WTC11 (cell line): ENCODE measurements at regions not wholly inside any gene's neighbourhood (a gene's known extent, or its start where the extent isn't known, plus 50 kb on each side); places are given as distances from the start of the nearest gene placed in this dataset.

Experiments
- ATAC-seq: fragments of 200-7000 bp; cut with Tn5 transposase; 2 replicates; pipeline ENCODE4 v1.10.0; 2021; ENCODE audit warnings: mild to moderate bottlenecking, moderate library complexity
- CTCF ChIA-PET: fragments of 300-600 bp; sonication (Branson Sonifier 250); formaldehyde crosslinking; loops from one replicate; lab custom pipeline; 2021; ENCODE audit warnings: antibody characterized with exemption; lab: Charles Lee
- POLR2A ChIA-PET: fragments of 350-600 bp; sonication (Branson Sonifier 250); formaldehyde crosslinking; loops from one replicate; lab custom pipeline; 2021; ENCODE audit warnings: antibody characterized with exemption; lab: Charles Lee
- DNase-seq: peaks from one replicate; pipeline ENCODE4 v3.0.0; 2021; ENCODE audit warnings: low spot score
- H3K27ac Mint-ChIP-seq: 2 replicates; pipeline ENCODE4 v1.8.0; 2021; ENCODE audit warnings: mixed read lengths
- H3K27me3 Mint-ChIP-seq: 2 replicates; pipeline ENCODE4 v1.8.0; 2021; ENCODE audit warnings: low read depth, mild to moderate bottlenecking, moderate library complexity, mixed read lengths
- H3K36me3 Mint-ChIP-seq: 2 replicates; pipeline ENCODE4 v1.8.0; 2021; ENCODE audit warnings: mixed read lengths
- H3K4me1 Mint-ChIP-seq: 2 replicates; pipeline ENCODE4 v1.8.0; 2022; ENCODE audit warnings: mixed read lengths
- H3K4me3 Mint-ChIP-seq: 2 replicates; pipeline ENCODE4 v1.8.0; 2021; ENCODE audit warnings: mild to moderate bottlenecking, moderate library complexity, mixed read lengths
- H3K9me3 Mint-ChIP-seq: 2 replicates; pipeline ENCODE4 v1.8.0; 2021; ENCODE audit warnings: mixed read lengths
- FOXK1 ChIP-seq: sonication (generic); formaldehyde crosslinking; IDR thresholded peaks from 2 replicates; pipeline ENCODE4 v1.8.0; 2022; ENCODE audit warnings: mild to moderate bottlenecking, moderate library complexity, missing genetic modification reagents
- GRHL2 ChIP-seq: fragments of 250-450 bp; sonication (Bioruptor Pico); IDR thresholded peaks from 2 replicates; pipeline ENCODE4 v1.8.0; 2022; ENCODE audit warnings: mild to moderate bottlenecking, moderate library complexity; ENCODE audit not compliant: insufficient replicate concordance, severe bottlenecking
- JUN ChIP-seq: sonication (generic); formaldehyde crosslinking; IDR thresholded peaks from 2 replicates; pipeline ENCODE4 v1.8.0; 2023; ENCODE audit warnings: mild to moderate bottlenecking, missing genetic modification reagents
- KAT7 ChIP-seq: sonication (generic); formaldehyde crosslinking; IDR thresholded peaks from 2 replicates; pipeline ENCODE4 v1.8.1; 2023; ENCODE audit warnings: missing genetic modification reagents, mild to moderate bottlenecking, borderline replicate concordance
- NFATC4 ChIP-seq: fragments of 250-450 bp; sonication (Bioruptor Pico); IDR thresholded peaks from 2 replicates; pipeline ENCODE4 v1.9.0; 2021; ENCODE audit warnings: mild to moderate bottlenecking
- NR3C1 ChIP-seq: sonication (generic); formaldehyde crosslinking; conservative IDR thresholded peaks from 2 replicates; pipeline ENCODE4 v1.8.1; 2023; ENCODE audit warnings: low read depth, mild to moderate bottlenecking, missing genetic modification reagents
- OVOL2 ChIP-seq: fragments of 250-450 bp; sonication (Bioruptor Pico); IDR thresholded peaks from 2 replicates; pipeline ENCODE4 v1.9.0; 2021; ENCODE audit warnings: mild to moderate bottlenecking, borderline replicate concordance
- RORB ChIP-seq: fragments of 250-450 bp; sonication (Bioruptor Pico); IDR thresholded peaks from 2 replicates; pipeline ENCODE4 v1.9.0; 2021; ENCODE audit warnings: mild to moderate bottlenecking
- SMAD4 ChIP-seq: sonication (generic); formaldehyde crosslinking; IDR thresholded peaks from 2 replicates; pipeline ENCODE4 v1.8.0; 2022; ENCODE audit warnings: mild to moderate bottlenecking, missing genetic modification reagents
- ZNF416 ChIP-seq: fragments of 250-450 bp; sonication (Bioruptor Pico); IDR thresholded peaks from 2 replicates; pipeline ENCODE4 v1.9.0; 2021; ENCODE audit warnings: mild to moderate bottlenecking, inconsistent platforms
- ZNF423 ChIP-seq: fragments of 250-450 bp; sonication (Bioruptor Pico); IDR thresholded peaks from 2 replicates; pipeline ENCODE4 v2.1.2; 2022; ENCODE audit warnings: mild to moderate bottlenecking, moderate library complexity
- TF ChIP-seq, protein P1 (sequence below): fragments of 250-450 bp; sonication (Bioruptor Pico); IDR thresholded peaks from 2 replicates; pipeline ENCODE4 v2.1.2; 2022; ENCODE audit warnings: mild to moderate bottlenecking, moderate library complexity
- TF ChIP-seq, protein P2 (sequence below): sonication (generic); formaldehyde crosslinking; IDR thresholded peaks from 2 replicates; pipeline ENCODE4 v1.8.1; 2023; ENCODE audit warnings: mild to moderate bottlenecking, moderate library complexity, missing genetic modification reagents
- TF ChIP-seq, protein P3 (sequence below): sonication (generic); formaldehyde crosslinking; IDR thresholded peaks from 2 replicates; pipeline ENCODE4 v1.8.0; 2023; ENCODE audit warnings: mild to moderate bottlenecking, missing genetic modification reagents
- TF ChIP-seq, protein P4 (sequence below): sonication (generic); formaldehyde crosslinking; IDR thresholded peaks from 2 replicates; pipeline ENCODE4 v1.8.1; 2022; ENCODE audit warnings: low read depth, missing genetic modification reagents, borderline replicate concordance
- TF ChIP-seq, protein P5 (sequence below): fragments of 250-450 bp; sonication (Bioruptor Pico); IDR thresholded peaks from 2 replicates; pipeline ENCODE4 v1.9.0; 2021; ENCODE audit warnings: mild to moderate bottlenecking

DNA sequence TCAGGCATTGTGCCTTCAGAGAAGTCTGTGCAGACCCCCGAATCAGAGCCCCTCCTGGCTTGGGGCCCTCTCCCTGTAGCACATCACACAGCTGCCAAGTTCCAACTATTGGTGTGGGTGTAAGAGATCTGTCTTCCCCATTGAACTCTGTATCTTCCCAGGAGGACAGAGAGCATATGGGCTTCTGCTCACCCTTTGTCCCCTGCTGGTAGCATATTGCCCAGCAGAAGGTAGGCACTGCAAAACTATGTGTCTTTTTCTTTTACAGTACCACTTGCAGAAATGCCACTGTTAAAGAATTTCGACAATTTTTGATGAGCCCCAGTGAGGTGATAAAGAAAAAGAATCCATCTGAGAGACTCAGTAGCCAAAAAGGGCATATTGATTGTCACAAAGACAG, 59.6 kb downstream of the NPY start:
- no peak for DNase-seq
- peak; percentile 25; the same call in 1 of the 2 replicates for ATAC-seq
- no peaks in the 10 kb centered on the region for H3K36me3 Mint-ChIP-seq
- H3K27ac Mint-ChIP-seq, result no peak overlapping the region
- H3K4me1 Mint-ChIP-seq, result peaks cover 8% of the 10 kb centered on the region
- ChIA-PET POLR2A (no interaction called here), CTCF (interaction anchor here (1.0 to 1.1 kb wide), 2 partner anchors 26 to 29 kb away, joined by 4 read pairs; no protein-coding TSS in a partner anchor)
- no peaks in the 10 kb centered on the region for H3K9me3 Mint-ChIP-seq
- no peak overlapping the region for H3K4me3 Mint-ChIP-seq
- TF ChIP-seq RORB (no peak), SMAD4 (CRISPR knock-in tag) (no peak), KAT7 (CRISPR knock-in tag) (no peak), ZNF416 (CRISPR knock-in tag) (no peak)
- TF ChIP-seq, protein P1, sequence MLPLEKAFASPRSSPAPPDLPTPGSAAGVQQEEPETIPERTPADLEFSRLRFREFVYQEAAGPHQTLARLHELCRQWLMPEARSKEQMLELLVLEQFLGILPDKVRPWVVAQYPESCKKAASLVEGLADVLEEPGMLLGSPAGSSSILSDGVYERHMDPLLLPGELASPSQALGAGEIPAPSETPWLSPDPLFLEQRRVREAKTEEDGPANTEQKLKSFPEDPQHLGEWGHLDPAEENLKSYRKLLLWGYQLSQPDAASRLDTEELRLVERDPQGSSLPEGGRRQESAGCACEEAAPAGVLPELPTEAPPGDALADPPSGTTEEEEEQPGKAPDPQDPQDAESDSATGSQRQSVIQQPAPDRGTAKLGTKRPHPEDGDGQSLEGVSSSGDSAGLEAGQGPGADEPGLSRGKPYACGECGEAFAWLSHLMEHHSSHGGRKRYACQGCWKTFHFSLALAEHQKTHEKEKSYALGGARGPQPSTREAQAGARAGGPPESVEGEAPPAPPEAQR, result no peak
- peaks cover 4% of the 10 kb centered on the region for H3K27me3 Mint-ChIP-seq

DNA sequence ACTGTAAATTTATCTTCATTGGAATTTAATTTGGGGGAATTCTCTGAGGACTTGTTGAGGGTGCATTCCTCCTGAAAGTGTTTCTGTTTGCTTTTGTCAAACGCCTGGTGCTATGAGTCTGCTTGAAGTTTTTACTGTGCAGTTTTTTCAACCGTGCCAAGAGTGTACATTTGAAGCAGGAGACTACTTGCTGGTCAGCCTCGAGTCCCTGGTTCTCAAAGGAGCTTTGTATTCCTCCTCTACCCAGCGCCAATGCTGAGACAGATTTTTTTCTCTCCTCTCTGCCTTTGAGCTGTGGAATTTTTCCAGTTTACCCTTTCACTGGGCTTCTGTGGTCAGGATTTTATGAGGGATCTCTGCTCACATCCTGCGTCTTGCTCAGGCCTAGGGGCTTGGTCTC, 62.1 kb downstream of the NPY start:
- no peaks in the 10 kb centered on the region for H3K9me3 Mint-ChIP-seq
- POLR2A ChIA-PET, result no interaction called here
- no peaks in the 10 kb centered on the region for H3K27me3 Mint-ChIP-seq
- DNase-seq, result no peak
- no peak overlapping the region for H3K27ac Mint-ChIP-seq
- TF ChIP-seq NR3C1 (CRISPR knock-in tag) (no peak), FOXK1 (no peak), ZNF416 (CRISPR knock-in tag) (no peak), GRHL2 (CRISPR knock-in tag) (no peak), NFATC4 (CRISPR knock-in tag) (no peak), JUN (CRISPR knock-in tag) (no peak), ZNF423 (CRISPR knock-in tag) (no peak), OVOL2 (CRISPR knock-in tag) (no peak)
- TF ChIP-seq, protein P2, sequence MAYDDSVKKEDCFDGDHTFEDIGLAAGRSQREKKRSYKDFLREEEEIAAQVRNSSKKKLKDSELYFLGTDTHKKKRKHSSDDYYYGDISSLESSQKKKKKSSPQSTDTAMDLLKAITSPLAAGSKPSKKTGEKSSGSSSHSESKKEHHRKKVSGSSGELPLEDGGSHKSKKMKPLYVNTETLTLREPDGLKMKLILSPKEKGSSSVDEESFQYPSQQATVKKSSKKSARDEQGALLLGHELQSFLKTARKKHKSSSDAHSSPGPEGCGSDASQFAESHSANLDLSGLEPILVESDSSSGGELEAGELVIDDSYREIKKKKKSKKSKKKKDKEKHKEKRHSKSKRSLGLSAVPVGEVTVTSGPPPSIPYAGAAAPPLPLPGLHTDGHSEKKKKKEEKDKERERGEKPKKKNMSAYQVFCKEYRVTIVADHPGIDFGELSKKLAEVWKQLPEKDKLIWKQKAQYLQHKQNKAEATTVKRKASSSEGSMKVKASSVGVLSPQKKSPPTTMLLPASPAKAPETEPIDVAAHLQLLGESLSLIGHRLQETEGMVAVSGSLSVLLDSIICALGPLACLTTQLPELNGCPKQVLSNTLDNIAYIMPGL (CRISPR knock-in tag), result no peak
- TF ChIP-seq, protein P3, sequence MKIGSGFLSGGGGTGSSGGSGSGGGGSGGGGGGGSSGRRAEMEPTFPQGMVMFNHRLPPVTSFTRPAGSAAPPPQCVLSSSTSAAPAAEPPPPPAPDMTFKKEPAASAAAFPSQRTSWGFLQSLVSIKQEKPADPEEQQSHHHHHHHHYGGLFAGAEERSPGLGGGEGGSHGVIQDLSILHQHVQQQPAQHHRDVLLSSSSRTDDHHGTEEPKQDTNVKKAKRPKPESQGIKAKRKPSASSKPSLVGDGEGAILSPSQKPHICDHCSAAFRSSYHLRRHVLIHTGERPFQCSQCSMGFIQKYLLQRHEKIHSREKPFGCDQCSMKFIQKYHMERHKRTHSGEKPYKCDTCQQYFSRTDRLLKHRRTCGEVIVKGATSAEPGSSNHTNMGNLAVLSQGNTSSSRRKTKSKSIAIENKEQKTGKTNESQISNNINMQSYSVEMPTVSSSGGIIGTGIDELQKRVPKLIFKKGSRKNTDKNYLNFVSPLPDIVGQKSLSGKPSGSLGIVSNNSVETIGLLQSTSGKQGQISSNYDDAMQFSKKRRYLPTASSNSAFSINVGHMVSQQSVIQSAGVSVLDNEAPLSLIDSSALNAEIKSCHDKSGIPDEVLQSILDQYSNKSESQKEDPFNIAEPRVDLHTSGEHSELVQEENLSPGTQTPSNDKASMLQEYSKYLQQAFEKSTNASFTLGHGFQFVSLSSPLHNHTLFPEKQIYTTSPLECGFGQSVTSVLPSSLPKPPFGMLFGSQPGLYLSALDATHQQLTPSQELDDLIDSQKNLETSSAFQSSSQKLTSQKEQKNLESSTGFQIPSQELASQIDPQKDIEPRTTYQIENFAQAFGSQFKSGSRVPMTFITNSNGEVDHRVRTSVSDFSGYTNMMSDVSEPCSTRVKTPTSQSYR (CRISPR knock-in tag), result no peak
- TF ChIP-seq, protein P4, sequence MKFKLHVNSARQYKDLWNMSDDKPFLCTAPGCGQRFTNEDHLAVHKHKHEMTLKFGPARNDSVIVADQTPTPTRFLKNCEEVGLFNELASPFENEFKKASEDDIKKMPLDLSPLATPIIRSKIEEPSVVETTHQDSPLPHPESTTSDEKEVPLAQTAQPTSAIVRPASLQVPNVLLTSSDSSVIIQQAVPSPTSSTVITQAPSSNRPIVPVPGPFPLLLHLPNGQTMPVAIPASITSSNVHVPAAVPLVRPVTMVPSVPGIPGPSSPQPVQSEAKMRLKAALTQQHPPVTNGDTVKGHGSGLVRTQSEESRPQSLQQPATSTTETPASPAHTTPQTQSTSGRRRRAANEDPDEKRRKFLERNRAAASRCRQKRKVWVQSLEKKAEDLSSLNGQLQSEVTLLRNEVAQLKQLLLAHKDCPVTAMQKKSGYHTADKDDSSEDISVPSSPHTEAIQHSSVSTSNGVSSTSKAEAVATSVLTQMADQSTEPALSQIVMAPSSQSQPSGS (CRISPR knock-in tag), result no peak
- TF ChIP-seq, protein P5, sequence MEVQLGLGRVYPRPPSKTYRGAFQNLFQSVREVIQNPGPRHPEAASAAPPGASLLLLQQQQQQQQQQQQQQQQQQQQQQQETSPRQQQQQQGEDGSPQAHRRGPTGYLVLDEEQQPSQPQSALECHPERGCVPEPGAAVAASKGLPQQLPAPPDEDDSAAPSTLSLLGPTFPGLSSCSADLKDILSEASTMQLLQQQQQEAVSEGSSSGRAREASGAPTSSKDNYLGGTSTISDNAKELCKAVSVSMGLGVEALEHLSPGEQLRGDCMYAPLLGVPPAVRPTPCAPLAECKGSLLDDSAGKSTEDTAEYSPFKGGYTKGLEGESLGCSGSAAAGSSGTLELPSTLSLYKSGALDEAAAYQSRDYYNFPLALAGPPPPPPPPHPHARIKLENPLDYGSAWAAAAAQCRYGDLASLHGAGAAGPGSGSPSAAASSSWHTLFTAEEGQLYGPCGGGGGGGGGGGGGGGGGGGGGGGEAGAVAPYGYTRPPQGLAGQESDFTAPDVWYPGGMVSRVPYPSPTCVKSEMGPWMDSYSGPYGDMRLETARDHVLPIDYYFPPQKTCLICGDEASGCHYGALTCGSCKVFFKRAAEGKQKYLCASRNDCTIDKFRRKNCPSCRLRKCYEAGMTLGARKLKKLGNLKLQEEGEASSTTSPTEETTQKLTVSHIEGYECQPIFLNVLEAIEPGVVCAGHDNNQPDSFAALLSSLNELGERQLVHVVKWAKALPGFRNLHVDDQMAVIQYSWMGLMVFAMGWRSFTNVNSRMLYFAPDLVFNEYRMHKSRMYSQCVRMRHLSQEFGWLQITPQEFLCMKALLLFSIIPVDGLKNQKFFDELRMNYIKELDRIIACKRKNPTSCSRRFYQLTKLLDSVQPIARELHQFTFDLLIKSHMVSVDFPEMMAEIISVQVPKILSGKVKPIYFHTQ (CRISPR knock-in tag), result no peak
- no peak for ATAC-seq
- H3K4me3 Mint-ChIP-seq, result no peak overlapping the region
- no peaks in the 10 kb centered on the region for H3K36me3 Mint-ChIP-seq
- peaks cover 16% of the 10 kb centered on the region for H3K4me1 Mint-ChIP-seq
- CTCF ChIA-PET, result interaction anchor here (1.0 to 1.6 kb wide), 3 partner anchors 9 to 34 kb away, joined by 3 to 7 read pairs (median 4); no protein-coding TSS in a partner anchor
